22Rv1 (cell line): ENCODE measurements at regions not wholly inside any gene's neighbourhood (a gene's known extent, or its start where the extent isn't known, plus 50 kb on each side); places are given as distances from the start of the nearest gene placed in this dataset.

Source experiments
- H3K27ac ChIP-seq: fragments of 450-650 bp; 2 replicates; pipeline ENCODE4 v1.5.1; 2017
- CTCF ChIP-seq: fragments of 450-650 bp; IDR thresholded peaks from 2 replicates; pipeline ENCODE4 v1.5.1; 2017; ENCODE audit warnings: mild to moderate bottlenecking
- ZFX ChIP-seq: fragments of 450-650 bp; IDR thresholded peaks from 2 replicates; pipeline ENCODE4 v1.6.1; 2017; ENCODE audit warnings: antibody characterized with exemption, borderline replicate concordance

- TF ChIP-seq CTCF (no peak), ZFX (no peak)
- H3K27ac ChIP-seq = no peak overlapping the region
Measured at GRCh38 chr19:28449803-28450202, 763.1 kb downstream of the UQCRFS1 start.

GRCh38 chr19:28446511-28446910 lies 766.4 kb downstream of the UQCRFS1 start:
- TF ChIP-seq ZFX = no peak
- TF ChIP-seq CTCF = no peak
- no peak overlapping the region for H3K27ac ChIP-seq

- no peak overlapping the region for H3K27ac ChIP-seq
- TF ChIP-seq CTCF = no peak
- TF ChIP-seq ZFX = no peak
Measured at GRCh38 chr19:28445826-28446225, 767.1 kb downstream of the UQCRFS1 start.

GRCh38 chr19:28444362-28444761 lies 768.6 kb downstream of the UQCRFS1 start:
- no peak overlapping the region for H3K27ac ChIP-seq
- TF ChIP-seq CTCF (no peak), ZFX (no peak)

- no peak for TF ChIP-seq CTCF
- TF ChIP-seq ZFX = no peak
- no peak overlapping the region for H3K27ac ChIP-seq
Measured at GRCh38 chr19:28443361-28443760, 769.6 kb downstream of the UQCRFS1 start.

GRCh38 chr19:28437390-28438346 lies 775.3 kb downstream of the UQCRFS1 start:
- TF ChIP-seq ZFX (no peak), CTCF (no peak)
- no peak overlapping the region for H3K27ac ChIP-seq

- TF ChIP-seq CTCF = no peak
- no peak for TF ChIP-seq ZFX
- no peak overlapping the region for H3K27ac ChIP-seq
Measured at GRCh38 chr19:28436320-28436719, 776.6 kb downstream of the UQCRFS1 start.
